ENCODE measurements at regions not wholly inside any gene's neighbourhood (a gene's known extent, or its start where the extent isn't known, plus 50 kb on each side); places are given as distances from the start of the nearest gene placed in this dataset.

- no peak for TF ChIP-seq POLR2A (IDR thresholded peaks at IDR 0.05; ENCODE audit: low read depth)
- TF ChIP-seq, protein P1, sequence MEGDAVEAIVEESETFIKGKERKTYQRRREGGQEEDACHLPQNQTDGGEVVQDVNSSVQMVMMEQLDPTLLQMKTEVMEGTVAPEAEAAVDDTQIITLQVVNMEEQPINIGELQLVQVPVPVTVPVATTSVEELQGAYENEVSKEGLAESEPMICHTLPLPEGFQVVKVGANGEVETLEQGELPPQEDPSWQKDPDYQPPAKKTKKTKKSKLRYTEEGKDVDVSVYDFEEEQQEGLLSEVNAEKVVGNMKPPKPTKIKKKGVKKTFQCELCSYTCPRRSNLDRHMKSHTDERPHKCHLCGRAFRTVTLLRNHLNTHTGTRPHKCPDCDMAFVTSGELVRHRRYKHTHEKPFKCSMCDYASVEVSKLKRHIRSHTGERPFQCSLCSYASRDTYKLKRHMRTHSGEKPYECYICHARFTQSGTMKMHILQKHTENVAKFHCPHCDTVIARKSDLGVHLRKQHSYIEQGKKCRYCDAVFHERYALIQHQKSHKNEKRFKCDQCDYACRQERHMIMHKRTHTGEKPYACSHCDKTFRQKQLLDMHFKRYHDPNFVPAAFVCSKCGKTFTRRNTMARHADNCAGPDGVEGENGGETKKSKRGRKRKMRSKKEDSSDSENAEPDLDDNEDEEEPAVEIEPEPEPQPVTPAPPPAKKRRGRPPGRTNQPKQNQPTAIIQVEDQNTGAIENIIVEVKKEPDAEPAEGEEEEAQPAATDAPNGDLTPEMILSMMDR (IDR thresholded peaks at IDR 0.05), result no peak
Measured at GRCh38 chr3:135874035-135874434, 91.5 kb upstream of the PPP2R3A start.
